GM12891 (cell line): ENCODE measurements at regions not wholly inside any gene's neighbourhood (a gene's known extent, or its start where the extent isn't known, plus 50 kb on each side); places are given as distances from the start of the nearest gene placed in this dataset.

ENCODE experiments used
- PAX5 ChIP-seq: IDR thresholded peaks from 2 replicates; pipeline ENCODE4 v1.6.1; 2011; ENCODE audit warnings: low read length, moderate library complexity, mild to moderate bottlenecking; ENCODE audit not compliant: insufficient read depth, severe bottlenecking
- POLR2A ChIP-seq: IDR thresholded peaks from 2 replicates; pipeline ENCODE4 v1.6.1; 2011; ENCODE audit warnings: low read depth, low read length, control low read depth
- POLR2AphosphoS5 ChIP-seq: IDR thresholded peaks from 2 replicates; pipeline ENCODE4 v1.6.1; 2011; ENCODE audit warnings: low read depth, low read length, control low read depth

GRCh38 chr1:71190843-71191242 is 110.0 kb upstream of the ZRANB2 start:
- TF ChIP-seq POLR2A = no peak
- no peak for TF ChIP-seq POLR2AphosphoS5
- TF ChIP-seq PAX5 = no peak
